Germinal center (tissue), 1 donor: ENCODE measurements at regions not wholly inside any gene's neighbourhood (a gene's known extent, or its start where the extent isn't known, plus 50 kb on each side); places are given as distances from the start of the nearest gene placed in this dataset.

Experiments
- DNase-seq: peaks from one replicate; pipeline ENCODE4 v3.0.0; 2012; ENCODE audit warnings: mixed read lengths, low spot score

DNA sequence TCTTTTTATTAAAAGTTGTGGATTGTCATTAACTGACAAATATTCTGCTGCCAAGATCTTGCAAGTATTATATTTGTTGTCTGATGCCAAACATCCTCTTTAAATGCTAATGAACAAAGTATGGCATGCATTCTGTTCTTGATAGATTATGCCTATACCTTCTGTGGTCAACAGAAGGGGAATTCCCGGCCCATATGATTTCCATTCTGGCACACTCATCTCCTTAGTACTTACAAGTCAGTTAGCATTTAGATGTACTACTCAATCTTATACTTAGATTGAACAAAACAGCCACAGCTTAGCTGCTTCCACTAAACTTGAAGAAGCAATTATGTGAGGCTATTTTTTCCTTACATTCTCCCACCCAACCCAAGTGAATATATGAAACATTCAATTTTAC, 246.1 kb upstream of the DACH1 start:
- DNase-seq, result no peak

GRCh38 chr13:72112216-72112615, 245.2 kb upstream of the DACH1 start:
- no peak for DNase-seq

DNA sequence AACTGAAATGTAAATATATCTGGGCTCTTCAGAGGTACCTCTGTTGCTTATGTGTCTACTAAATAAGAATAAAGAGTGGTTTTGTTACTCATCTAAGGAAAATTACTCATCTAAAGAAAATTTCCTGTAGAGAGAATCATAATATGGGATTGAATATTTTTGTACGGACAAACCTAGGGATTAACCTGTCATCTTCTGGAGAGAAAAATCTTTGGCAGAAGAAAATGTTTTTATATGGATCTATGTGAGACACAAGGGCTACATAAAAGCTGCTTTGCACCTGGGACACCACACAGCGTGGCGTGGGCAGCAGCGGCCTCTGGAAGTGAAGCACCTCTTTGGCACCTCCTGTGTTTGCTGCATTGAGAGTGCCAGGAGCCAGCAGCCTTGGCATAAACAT, 242.9 kb upstream of the DACH1 start:
- DNase-seq, result no peak

GRCh38 chr13:72104656-72105180, 237.7 kb upstream of the DACH1 start:
- DNase-seq, result no peak

DNA sequence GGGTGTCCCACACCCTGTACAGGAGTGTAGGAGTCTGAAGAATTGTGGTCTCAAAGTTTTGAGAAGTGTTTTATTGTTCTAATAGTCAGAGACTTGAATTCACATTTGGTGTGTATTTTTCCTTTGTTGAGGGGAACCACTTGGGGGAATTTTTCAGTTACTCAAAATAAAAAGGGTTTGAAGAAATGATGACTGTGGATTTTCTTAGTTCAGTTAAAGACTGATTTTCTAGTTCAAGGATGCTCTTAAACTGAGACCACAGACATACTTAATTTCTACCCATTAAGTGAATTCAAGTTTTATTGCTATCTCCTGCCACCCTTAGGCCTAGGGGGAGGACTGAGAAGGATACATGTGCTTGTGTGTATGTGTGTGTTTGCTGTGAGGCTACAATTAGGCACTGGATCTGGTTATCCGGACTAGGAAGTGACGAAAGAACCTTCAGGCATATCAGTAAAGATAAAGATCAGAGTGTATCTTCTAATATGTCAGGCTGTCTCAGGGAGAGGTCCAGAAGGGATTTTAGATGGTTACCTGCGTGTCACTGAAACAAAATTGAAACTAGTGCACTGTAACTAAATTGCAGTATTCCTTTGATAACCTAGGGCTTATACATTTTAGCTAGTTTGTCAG, 234.9 kb upstream of the DACH1 start:
- no peak for DNase-seq

GRCh38 chr13:72100339-72100738, 233.3 kb upstream of the DACH1 start:
- no peak for DNase-seq

GRCh38 chr13:72097568-72097967, 230.6 kb upstream of the DACH1 start:
- DNase-seq, result no peak

DNA sequence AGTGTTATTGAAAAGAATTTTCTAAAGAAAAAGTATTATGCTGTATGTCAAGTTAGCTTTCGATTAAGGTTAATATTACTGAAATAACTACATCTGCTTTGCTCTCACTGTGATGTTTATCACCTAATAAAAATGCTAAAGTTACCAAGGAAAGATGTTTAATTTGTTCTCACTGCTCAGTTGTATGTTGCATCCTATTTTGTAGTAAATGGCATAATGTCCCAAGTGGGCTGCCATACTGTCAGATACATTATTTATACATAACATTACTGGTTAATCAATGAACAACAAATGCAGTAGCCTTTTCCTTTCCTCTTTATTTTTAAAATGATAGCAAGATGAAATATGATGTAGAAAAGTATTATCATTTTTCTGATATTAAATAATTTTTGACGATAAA, 226.3 kb upstream of the DACH1 start:
- no peak for DNase-seq

- DNase-seq, result no peak
Observed at GRCh38 chr13:72074663-72075062, 207.7 kb upstream of the DACH1 start.

DNA sequence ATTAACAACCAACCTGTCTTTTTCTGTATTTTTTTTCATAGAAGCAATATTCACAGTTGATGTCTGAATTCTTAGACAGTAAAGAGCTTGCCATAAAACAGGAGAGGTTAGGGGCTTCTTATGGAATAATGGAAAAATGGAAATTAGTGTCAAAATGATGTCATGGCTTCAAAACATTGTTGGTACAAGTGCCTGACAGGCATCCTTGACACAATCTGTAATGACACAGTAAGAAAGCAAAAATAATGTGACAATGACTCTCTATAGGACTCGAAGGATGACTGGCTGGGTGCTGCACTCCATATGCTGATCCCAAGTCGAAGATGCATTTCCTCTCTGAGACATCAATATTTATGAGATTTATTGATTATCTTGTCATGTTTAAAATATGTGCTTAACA, 205.3 kb upstream of the DACH1 start:
- no peak for DNase-seq

DNA sequence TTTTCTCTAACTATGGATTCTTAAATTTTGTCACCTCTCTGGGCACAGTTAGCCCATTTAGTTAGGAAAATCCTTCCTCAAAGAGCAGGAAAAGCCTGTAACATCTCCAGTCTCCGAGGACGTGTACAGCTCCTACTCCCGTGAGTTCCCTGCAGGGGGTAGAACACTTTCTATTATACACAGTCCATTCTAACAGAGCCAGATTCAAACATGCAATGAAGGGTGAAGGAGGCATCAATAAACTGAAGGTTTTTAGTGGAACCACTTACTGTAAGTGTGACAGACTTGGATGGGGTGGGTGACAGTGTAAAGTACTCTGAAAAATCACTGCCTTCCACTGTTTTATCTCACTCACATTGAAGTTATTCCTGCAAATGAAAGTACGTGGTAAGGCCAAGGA, 204.7 kb upstream of the DACH1 start:
- no peak for DNase-seq

DNA sequence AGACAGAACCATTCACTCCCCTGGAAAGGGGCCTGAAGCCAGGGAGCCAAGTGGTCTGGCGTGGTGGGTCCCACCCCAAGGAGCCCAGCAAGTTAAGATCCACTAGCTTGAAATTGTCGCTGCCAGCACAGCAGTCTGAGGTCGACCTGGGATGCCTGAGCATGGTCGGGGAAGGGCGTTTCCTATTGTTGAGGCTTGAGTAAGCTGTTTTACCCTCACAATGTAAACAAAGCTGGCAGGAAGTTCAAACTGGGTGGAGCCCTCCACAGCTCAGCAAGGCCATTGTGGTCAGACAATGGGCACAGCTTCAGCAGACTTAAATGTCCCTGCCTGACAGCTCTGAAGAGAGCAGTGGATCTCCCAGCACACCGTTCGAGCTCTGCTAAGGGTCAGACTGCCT, 195.6 kb upstream of the DACH1 start:
- DNase-seq, result no peak

DNA sequence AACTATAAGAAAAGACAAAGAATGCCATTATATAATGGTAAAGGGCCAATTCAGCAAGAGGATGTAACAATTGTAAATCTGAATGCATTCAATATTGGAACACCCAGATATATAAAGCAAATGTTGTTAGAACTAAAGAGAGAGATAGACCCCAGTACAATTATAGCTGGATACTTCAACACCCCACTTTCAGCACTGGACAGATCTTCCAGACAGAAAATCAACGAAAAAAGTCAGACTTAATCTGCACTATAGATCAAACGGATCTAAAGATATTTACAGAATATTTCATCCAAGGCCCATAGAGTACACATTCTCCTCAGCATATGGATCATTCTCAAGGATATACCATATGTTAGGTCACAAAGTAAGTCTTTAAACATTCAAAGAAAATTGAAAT, 194.6 kb upstream of the DACH1 start:
- no peak for DNase-seq

DNA sequence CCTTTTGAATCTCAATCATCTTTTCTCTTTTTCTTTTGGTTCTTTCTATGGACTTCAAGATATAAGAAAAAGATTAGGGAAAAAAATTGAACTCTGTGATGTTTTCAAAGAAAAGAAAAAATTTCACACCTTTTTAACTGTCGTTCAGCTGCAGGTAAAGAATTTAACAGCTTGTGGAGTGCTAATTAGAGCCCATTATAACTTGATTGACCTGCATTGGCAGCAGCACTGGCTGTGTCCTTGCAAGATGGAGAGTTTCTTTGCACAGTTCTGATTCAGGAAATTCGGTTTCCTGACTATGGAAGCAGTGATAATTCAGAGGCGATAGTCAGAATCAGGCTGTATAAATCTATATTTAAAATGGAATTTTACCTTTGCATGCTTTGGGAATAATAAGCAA, 183.2 kb upstream of the DACH1 start:
- DNase-seq, result no peak

DNA sequence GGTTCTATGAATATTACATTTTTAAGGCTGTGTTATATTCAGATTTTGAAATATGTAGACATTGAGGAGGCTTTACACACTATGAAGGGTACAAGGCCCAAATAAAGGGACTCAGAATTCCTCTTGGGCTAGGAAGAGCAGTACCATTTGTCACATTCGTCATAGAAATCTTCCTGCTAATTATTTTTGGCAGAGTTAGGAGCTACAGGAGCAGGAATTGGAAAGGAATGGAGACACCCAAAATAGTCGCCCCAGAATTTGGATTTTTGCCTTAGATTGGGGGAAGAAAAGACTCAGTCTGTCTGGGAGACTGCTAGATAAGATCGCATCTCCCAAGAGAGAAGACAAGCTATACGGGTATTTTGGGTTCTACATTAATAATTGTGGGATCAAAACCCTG, 176.4 kb upstream of the DACH1 start:
- DNase-seq, result no peak

DNA sequence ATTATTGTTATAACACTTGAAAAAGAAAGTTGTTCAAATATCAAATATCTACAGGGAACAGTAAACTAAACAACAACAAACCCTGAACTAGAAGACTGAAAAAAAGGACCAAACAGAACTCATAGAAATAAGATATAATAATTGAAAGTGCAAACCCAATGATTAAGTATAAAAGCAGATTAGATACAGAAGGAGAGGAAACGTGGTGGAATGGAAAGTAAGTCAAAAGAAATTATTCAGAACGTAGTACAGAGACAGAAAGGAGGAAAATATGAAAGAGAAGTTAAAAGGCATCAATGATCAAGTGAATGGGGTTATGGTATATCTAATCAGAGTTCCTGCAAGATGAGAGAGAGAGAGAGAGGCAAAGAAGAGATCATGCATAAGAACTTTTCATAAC, 174.2 kb upstream of the DACH1 start:
- DNase-seq, result no peak

DNA sequence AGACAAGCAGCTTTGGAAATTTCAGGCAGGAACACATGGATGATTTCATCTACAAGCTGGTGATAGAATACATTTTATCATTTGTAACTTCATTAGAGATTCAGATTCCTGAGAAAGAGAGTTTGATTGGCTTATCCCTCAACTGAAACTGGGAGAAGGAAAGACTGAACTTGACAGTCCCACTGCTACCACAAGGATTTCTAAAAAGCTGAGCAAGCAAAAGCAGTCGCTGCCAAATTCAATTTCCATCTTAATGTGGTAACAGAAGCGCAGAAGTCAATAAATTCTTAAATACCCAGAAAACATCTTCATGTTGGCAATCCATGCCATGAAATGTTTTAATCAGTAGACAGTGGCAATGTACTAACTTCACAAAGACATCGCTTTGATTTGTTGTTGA, 172.1 kb upstream of the DACH1 start:
- no peak for DNase-seq

DNA sequence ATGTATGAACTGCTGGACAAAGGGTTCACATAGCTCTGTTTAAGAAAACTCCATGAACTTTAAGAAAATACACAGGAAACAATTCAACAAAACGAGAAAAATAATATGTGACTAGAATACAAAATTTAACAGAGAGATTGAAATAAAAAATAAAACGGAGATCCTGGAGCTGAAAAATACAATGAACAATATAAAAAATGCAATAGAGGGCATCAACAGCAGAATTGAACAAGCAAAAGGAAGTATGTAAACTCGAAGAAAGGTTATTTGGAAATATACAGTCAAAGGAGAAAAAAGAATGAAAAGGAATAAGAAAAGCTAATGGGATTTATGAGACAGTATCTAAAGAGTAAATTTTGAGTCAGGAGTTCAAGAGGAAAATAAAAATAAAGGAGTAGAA, 163.0 kb upstream of the DACH1 start:
- DNase-seq, result no peak

DNA sequence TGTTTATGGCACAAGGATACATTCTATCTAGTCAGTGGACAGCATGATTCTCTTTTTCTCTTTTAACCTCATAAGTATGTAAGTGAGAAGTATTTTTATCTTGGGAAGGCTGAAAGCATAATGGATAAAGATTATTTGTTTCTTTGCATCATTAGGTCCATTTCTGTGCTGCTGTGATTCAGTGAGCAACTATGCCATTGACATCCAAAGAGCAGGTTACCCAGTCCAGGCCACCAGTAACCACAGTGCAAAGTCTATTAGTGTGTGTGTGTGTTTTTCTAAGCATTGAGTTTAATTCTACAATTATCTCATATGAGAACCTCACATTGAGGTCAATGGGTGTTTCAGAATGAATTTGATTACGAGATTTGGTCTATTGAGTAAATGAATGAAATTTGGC, 158.8 kb upstream of the DACH1 start:
- DNase-seq, result no peak

DNA sequence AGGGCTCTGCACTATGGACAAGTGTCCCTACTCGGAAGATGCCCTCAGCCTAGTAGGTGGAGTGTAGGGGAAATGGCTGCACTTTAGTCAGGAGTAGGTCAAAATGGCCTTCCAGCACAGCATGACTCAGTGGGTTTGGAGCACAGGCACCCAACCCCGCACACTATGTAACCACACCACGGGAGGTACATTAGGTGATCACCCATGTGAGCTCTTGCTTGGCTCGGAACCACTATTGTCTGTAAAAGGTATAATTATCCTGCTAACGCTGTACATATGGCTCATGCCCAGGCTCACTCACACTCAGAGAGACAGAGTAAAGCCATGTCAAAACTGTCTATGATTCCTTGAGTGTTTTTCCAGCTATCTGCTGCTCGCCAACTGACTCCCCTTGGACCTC, 156.9 kb upstream of the DACH1 start:
- DNase-seq, result no peak

GRCh38 chr13:72005455-72005854, 138.5 kb upstream of the DACH1 start:
- no peak for DNase-seq

DNA sequence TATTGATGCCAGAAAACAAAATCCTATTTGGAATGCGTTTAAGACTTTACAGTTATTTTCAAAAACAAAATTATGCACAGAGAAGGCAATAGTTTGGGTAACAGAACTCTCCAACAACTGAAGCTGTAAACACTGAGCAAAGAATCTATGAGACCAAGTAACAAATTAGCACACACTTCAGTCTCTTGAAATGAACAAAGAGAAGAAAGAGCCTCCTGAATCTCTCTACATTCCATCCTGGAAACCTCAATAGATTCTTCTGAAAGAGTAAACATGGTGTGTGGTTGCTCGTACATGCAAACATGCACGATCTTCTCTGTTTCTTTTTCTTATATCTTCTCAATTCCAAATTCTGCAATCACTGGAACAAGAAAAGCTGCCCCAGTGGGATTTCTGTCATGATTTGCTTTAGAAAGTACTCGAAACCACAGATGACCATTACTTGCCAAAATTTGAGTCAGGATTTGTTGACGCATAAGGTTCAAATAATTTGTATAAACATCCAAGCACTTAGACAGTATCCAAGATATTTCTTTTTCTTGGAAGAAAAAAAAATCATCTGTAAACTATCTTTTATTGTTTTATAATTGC, 137.9 kb upstream of the DACH1 start:
- DNase-seq, result no peak

DNA sequence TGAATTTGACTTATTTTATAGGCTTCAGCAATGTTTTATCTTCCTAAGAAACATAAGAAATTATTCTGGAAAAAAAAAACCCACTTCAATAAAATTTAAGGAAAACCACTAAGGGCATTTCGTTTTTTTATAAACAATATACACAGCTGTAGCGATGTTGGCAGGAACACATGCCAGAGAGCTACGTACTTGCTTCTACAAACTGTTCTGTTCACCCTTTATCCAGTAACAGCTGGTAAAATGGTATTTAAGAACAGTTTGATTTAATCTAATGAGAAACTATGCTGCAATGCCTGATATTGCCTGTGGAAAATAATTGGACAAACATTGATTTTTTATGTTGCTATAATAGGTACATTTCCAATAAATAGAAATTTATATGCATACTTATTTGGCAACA, 137.2 kb upstream of the DACH1 start:
- DNase-seq, result no peak

DNA sequence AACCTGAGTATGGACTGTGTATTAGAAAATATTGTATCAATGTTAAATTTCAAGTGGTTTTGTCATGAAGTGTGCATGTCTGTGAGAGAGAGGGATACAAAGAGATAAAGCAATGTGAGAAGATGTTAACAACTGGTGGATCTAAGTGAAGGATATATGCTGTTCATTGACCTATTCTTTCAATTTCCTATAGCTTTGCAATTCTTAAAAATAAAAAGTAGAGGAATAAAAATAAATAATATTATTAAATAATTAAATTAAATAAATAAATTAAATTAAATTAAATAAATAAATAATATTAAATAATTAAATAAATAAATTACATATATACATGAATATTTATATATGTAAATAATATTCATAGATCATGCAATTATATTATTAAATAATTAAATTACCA, 131.2 kb upstream of the DACH1 start:
- DNase-seq, result no peak
